ENCODE measurements at regions not wholly inside any gene's neighbourhood (a gene's known extent, or its start where the extent isn't known, plus 50 kb on each side); places are given as distances from the start of the nearest gene placed in this dataset.

- Mint-ChIP-seq H3K27ac (no peak overlapping the region), H3K27me3 (no peaks in the 10 kb centered on the region), H3K4me3 (no peak overlapping the region), H3K9me3 (ENCODE audit: insufficient read depth) (peaks cover 2% of the 10 kb centered on the region), H3K4me1 (no peaks in the 10 kb centered on the region)
- H4K20me1 ChIP-seq (ENCODE audit: control insufficient read depth, insufficient read depth, low read length, poor library complexity, severe bottlenecking), result no peaks in the 10 kb centered on the region
- no peak overlapping the region for H3K9ac ChIP-seq (ENCODE audit: low read length)
- ChIA-PET CTCF (no interaction called here), POLR2A (no interaction called here)
- no peaks in the 10 kb centered on the region for H3K27me3 ChIP-seq (replicated peaks in 1 of 4; ENCODE audit: control extremely low read depth in 1 of 4, control insufficient read depth in 3 of 4, insufficient read depth in 4 of 4, low read length in 3 of 4)
- H3K4me1 ChIP-seq (ENCODE audit: control insufficient read depth in 2 of 2, insufficient read depth in 2 of 2, low read length in 2 of 2), result no peaks in the 10 kb centered on the region
- no peak overlapping the region for H3K4me2 ChIP-seq (replicated peaks; ENCODE audit: low read depth, low read length, poor library complexity, severe bottlenecking)
- ATAC-seq (ENCODE audit: low read depth) (no peak), DNase-seq (no peak)
- H3K36me3 ChIP-seq (replicated peaks in 1 of 2; ENCODE audit: control extremely low read depth in 1 of 2, control insufficient read depth in 1 of 2, extremely low read depth in 1 of 2, insufficient read depth in 2 of 2, low read length in 1 of 2), result no peaks in the 10 kb centered on the region
- no peak overlapping the region for H3K27ac ChIP-seq (ENCODE audit: low read length in 2 of 2)
- no peak overlapping the region for H2AFZ ChIP-seq (ENCODE audit: insufficient read depth, low read depth, low read length, poor library complexity, severe bottlenecking)
- TF ChIP-seq CTCF (IDR thresholded peaks at IDR 0.05) (no peak), EZH2 (IDR thresholded peaks at IDR 0.05; ENCODE audit: borderline replicate concordance, insufficient read depth, low read depth, low read length, poor library complexity, severe bottlenecking) (no peak)
- no peaks in the 10 kb centered on the region for H3K79me2 ChIP-seq (ENCODE audit: control insufficient read depth, insufficient read depth, low read length)
- H3K4me3 ChIP-seq (ENCODE audit: control extremely low read depth in 1 of 5, extremely low read depth in 1 of 5, insufficient read depth in 1 of 5, low read depth in 2 of 5, low read length in 4 of 5), result no peak overlapping the region
- intact Hi-C loops (cut with micrococcal nuclease), result no loop called here
- H3K9me3 ChIP-seq (ENCODE audit: control extremely low read depth in 1 of 3, control insufficient read depth in 2 of 3, insufficient read depth in 1 of 3, low read length in 2 of 3), result no peaks in the 10 kb centered on the region
- WGBS (ENCODE audit: insufficient coverage), result no CpG with 5 or more reads among the region's 2 CpGs
Observed at GRCh38 chr22:34379825-34380224, 459.5 kb upstream of the LARGE1 start.

GRCh38 chr22:34380532-34380931, 460.3 kb upstream of the LARGE1 start:
- H3K4me2 ChIP-seq (replicated peaks; ENCODE audit: low read depth, low read length, poor library complexity, severe bottlenecking), result no peak overlapping the region
- H3K9me3 Mint-ChIP-seq (ENCODE audit: insufficient read depth), result peaks cover 2% of the 10 kb centered on the region
- no peaks in the 10 kb centered on the region for H3K27me3 ChIP-seq (replicated peaks in 1 of 4; ENCODE audit: control extremely low read depth in 1 of 4, control insufficient read depth in 3 of 4, insufficient read depth in 4 of 4, low read length in 3 of 4)
- no peak overlapping the region for H3K27ac ChIP-seq (ENCODE audit: low read length in 2 of 2)
- H3K9me3 ChIP-seq (ENCODE audit: control extremely low read depth in 1 of 3, control insufficient read depth in 2 of 3, insufficient read depth in 1 of 3, low read length in 2 of 3), result no peaks in the 10 kb centered on the region
- no peaks in the 10 kb centered on the region for H3K4me1 ChIP-seq (ENCODE audit: control insufficient read depth in 2 of 2, insufficient read depth in 2 of 2, low read length in 2 of 2)
- TF ChIP-seq CTCF (IDR thresholded peaks at IDR 0.05) (no peak), EZH2 (IDR thresholded peaks at IDR 0.05; ENCODE audit: borderline replicate concordance, insufficient read depth, low read depth, low read length, poor library complexity, severe bottlenecking) (no peak)
- intact Hi-C loops (cut with micrococcal nuclease), result no loop called here
- H3K36me3 ChIP-seq (replicated peaks in 1 of 2; ENCODE audit: control extremely low read depth in 1 of 2, control insufficient read depth in 1 of 2, extremely low read depth in 1 of 2, insufficient read depth in 2 of 2, low read length in 1 of 2), result no peaks in the 10 kb centered on the region
- no peak overlapping the region for H3K4me3 ChIP-seq (ENCODE audit: control extremely low read depth in 1 of 5, extremely low read depth in 1 of 5, insufficient read depth in 1 of 5, low read depth in 2 of 5, low read length in 4 of 5)
- no peak for ATAC-seq (ENCODE audit: low read depth)
- ChIA-PET CTCF (no interaction called here), POLR2A (no interaction called here)
- 89% methylated on average over 3 of the region's 4 CpGs for WGBS (ENCODE audit: insufficient coverage)
- no peaks in the 10 kb centered on the region for H4K20me1 ChIP-seq (ENCODE audit: control insufficient read depth, insufficient read depth, low read length, poor library complexity, severe bottlenecking)
- no peak for DNase-seq
- H3K4me3 Mint-ChIP-seq, result no peak overlapping the region
- H2AFZ ChIP-seq (ENCODE audit: insufficient read depth, low read depth, low read length, poor library complexity, severe bottlenecking), result no peak overlapping the region
- H3K79me2 ChIP-seq (ENCODE audit: control insufficient read depth, insufficient read depth, low read length), result no peaks in the 10 kb centered on the region
- H3K9ac ChIP-seq (ENCODE audit: low read length), result no peak overlapping the region
- H3K27ac Mint-ChIP-seq, result no peak overlapping the region
- H3K4me1 Mint-ChIP-seq, result no peaks in the 10 kb centered on the region
- H3K27me3 Mint-ChIP-seq, result no peaks in the 10 kb centered on the region

Data from B cell (primary cell).